Trophoblast cell (in vitro differentiated cells and primary cell): ENCODE measurements at regions not wholly inside any gene's neighbourhood (a gene's known extent, or its start where the extent isn't known, plus 50 kb on each side); places are given as distances from the start of the nearest gene placed in this dataset.
"Not testable (repeated sequence)": the region's sequence is repeated elsewhere in the genome, so short reads cannot be mapped to it uniquely, and the experiment has no call there.

Source experiments
- DNase-seq, 2 donors: peaks; one replicate each; pipeline ENCODE4 v3.0.0-alpha.2; 2016
- H2AFZ ChIP-seq: 2 replicates; pipeline ENCODE4 v1.6.1; 2013; ENCODE audit warnings: low read length, moderate library complexity, mild to moderate bottlenecking; ENCODE audit not compliant: insufficient read depth, poor library complexity
- H2AK5ac ChIP-seq: 2 replicates; pipeline ENCODE4 v1.6.1; 2013; ENCODE audit warnings: mild to moderate bottlenecking, low read length
- H2BK120ac ChIP-seq: 2 replicates; pipeline ENCODE4 v1.6.1; 2013; ENCODE audit warnings: low read length, mild to moderate bottlenecking, moderate library complexity; ENCODE audit not compliant: insufficient read depth, poor library complexity
- H2BK12ac ChIP-seq: 2 replicates; pipeline ENCODE4 v1.6.1; 2013; ENCODE audit warnings: mild to moderate bottlenecking, low read length, moderate library complexity
- H2BK5ac ChIP-seq: 2 replicates; pipeline ENCODE4 v1.6.1; 2013; ENCODE audit warnings: low read length, low read depth, moderate library complexity, mild to moderate bottlenecking; ENCODE audit not compliant: poor library complexity
- H3K14ac ChIP-seq: 2 replicates; pipeline ENCODE4 v1.6.1; 2013; ENCODE audit warnings: mild to moderate bottlenecking, low read length
- H3K18ac ChIP-seq: 2 replicates; pipeline ENCODE4 v1.6.1; 2013; ENCODE audit warnings: mild to moderate bottlenecking, low read length
- H3K23ac ChIP-seq: 2 replicates; pipeline ENCODE4 v1.6.1; 2013; ENCODE audit warnings: low read length
- H3K27ac ChIP-seq: 2 replicates; pipeline ENCODE4 v1.5.1; 2013; ENCODE audit warnings: low read depth, mild to moderate bottlenecking, inconsistent platforms, low read length, moderate library complexity
- H3K27me3 ChIP-seq: 2 replicates; pipeline ENCODE4 v1.6.1; 2013; ENCODE audit warnings: inconsistent platforms, mild to moderate bottlenecking, low read length, moderate library complexity; ENCODE audit not compliant: insufficient read depth
- H3K36me3 ChIP-seq, 2 experiments: 1 replicate in 1 of 2; 2 replicates in 1 of 2; pipeline ENCODE4 v1.6.1; 2013; ENCODE audit warnings: low read length in 2 of 2, mild to moderate bottlenecking in 2 of 2, moderate library complexity in 1 of 2; ENCODE audit not compliant: insufficient read depth in 2 of 2, control insufficient read depth in 1 of 2
- H3K4ac ChIP-seq: 2 replicates; pipeline ENCODE4 v1.6.1; 2013; ENCODE audit warnings: low read depth, mild to moderate bottlenecking, low read length, moderate library complexity
- H3K4me1 ChIP-seq, 2 experiments: 1 replicate in 1 of 2; 2 replicates in 1 of 2; pipeline ENCODE4 v1.6.1; 2013; ENCODE audit warnings: low read length in 2 of 2, mild to moderate bottlenecking in 2 of 2, moderate library complexity in 1 of 2; ENCODE audit not compliant: insufficient read depth in 2 of 2, control insufficient read depth in 1 of 2
- H3K4me2 ChIP-seq: 2 replicates; pipeline ENCODE4 v1.6.1; 2013; ENCODE audit warnings: inconsistent platforms, mild to moderate bottlenecking, low read length, moderate library complexity
- H3K4me3 ChIP-seq: 2 replicates; pipeline ENCODE4 v1.5.1; 2013; ENCODE audit warnings: mild to moderate bottlenecking, low read depth, low read length, inconsistent platforms
- H3K79me1 ChIP-seq: one replicate; pipeline ENCODE4 v1.6.1; 2013; ENCODE audit warnings: low read length
- H3K79me2 ChIP-seq: 2 replicates; pipeline ENCODE4 v1.6.1; 2013; ENCODE audit warnings: low read length, mild to moderate bottlenecking; ENCODE audit not compliant: control insufficient read depth, insufficient read depth, poor library complexity
- H3K9ac ChIP-seq: 2 replicates; pipeline ENCODE4 v1.6.1; 2013; ENCODE audit warnings: mild to moderate bottlenecking, low read length
- H3K9me3 ChIP-seq: 2 replicates; pipeline ENCODE4 v1.6.1; 2013; ENCODE audit warnings: low read depth, mild to moderate bottlenecking, control low read depth, inconsistent platforms, low read length; ENCODE audit not compliant: insufficient read depth
- H4K12ac ChIP-seq: 2 replicates; pipeline ENCODE4 v1.6.1; 2013; ENCODE audit warnings: low read depth, mild to moderate bottlenecking, low read length, moderate library complexity
- H4K8ac ChIP-seq: 2 replicates; pipeline ENCODE4 v1.6.1; 2013; ENCODE audit warnings: low read depth, mild to moderate bottlenecking, low read length, moderate library complexity
- H4K91ac ChIP-seq: one replicate; pipeline ENCODE4 v1.6.1; 2013; ENCODE audit warnings: low read depth, mild to moderate bottlenecking, low read length, moderate library complexity
- WGBS: extraction: QIAGEN DNeasy Blood & Tissue Kit; methylation state at CpG from one replicate; pipeline ENCODE4 v1.1.7; 2013; ENCODE audit warnings: missing lambda C conversion rate; ENCODE audit not compliant: insufficient read length, insufficient coverage; ENCODE audit errors: extremely low coverage; 5-methylcytosine and 5-hydroxymethylcytosine counted together

DNA sequence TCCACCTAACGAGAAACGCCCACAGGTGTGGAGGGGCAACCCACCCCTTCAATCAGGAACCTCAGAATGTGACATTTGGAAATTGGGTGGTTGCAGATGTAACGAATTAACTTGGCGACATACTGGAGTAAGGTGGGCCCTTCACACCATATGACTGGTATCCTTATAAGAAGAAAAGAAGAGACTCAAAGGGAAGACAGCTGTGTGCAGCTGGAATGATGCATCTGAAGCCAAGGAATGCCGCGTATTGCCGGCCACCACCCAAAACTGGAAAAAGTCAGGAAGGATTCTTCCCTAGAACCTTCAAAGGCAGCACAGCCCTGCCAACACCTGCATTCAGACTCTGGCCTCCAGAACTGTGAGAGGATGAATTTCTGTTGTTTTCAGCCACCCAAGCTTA, 270.0 kb upstream of the FRG2C start:
- H3K18ac ChIP-seq, H2AK5ac ChIP-seq, H3K9me3 ChIP-seq, H3K4me1 ChIP-seq, H4K12ac ChIP-seq, H3K23ac ChIP-seq, H3K27ac ChIP-seq, H4K91ac ChIP-seq, H3K79me1 ChIP-seq, H3K4ac ChIP-seq, H2AFZ ChIP-seq, DNase-seq, H3K27me3 ChIP-seq, H3K9ac ChIP-seq, H3K4me3 ChIP-seq, H4K8ac ChIP-seq, H3K36me3 ChIP-seq, H2BK120ac ChIP-seq, H2BK12ac ChIP-seq, H3K79me2 ChIP-seq, H3K14ac ChIP-seq, H2BK5ac ChIP-seq, H3K4me2 ChIP-seq: not testable (repeated sequence)
- no CpG with 5 or more reads among the region's 7 CpGs for WGBS

DNA sequence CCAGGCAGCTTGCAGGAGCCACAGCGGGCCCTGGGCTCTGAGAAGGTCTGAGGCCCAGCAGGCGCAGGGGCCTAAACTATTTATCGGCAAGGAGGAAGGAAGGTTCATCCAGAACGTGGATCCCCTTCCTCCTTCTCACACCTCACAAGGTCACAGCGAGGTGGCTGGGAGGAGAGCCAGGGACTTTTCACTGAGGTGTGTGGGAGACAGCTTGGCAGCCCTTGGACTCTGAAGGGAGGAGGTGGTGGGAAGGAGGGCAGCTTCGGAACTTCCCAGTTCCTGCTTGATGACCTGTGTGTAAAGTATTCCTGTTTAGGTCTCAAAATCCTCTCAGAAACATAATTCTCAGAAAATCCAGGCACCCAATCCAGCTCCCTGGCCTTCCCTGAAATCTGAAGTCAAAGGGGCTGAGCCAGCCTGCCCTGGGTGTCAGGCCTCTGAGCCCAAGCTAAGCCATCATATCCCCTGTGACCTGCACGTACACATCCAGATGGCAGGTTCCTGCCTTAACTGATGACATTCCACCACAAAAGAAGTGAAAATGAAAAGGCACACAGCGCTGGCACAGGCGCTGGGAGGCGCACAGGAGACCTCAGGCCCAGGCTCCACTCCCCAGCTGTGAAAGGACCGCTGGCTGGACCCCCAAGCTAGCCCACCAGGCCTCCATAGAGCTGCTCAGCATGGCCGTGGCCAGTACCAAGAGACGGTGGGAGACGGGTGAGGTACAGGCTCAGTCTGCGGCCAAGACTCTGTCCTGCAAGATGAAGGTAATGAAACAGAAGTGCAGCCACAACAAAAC, 269.4 kb upstream of the FRG2C start:
- not testable (repeated sequence) for H3K9ac ChIP-seq, H3K14ac ChIP-seq, H3K27me3 ChIP-seq, H2AFZ ChIP-seq, H4K91ac ChIP-seq, H3K4me3 ChIP-seq, H3K36me3 ChIP-seq, H3K23ac ChIP-seq, H3K9me3 ChIP-seq, DNase-seq, H2BK120ac ChIP-seq, H3K79me2 ChIP-seq, H3K18ac ChIP-seq, H4K8ac ChIP-seq, H4K12ac ChIP-seq, H3K27ac ChIP-seq, H2BK5ac ChIP-seq, H2AK5ac ChIP-seq, H3K4ac ChIP-seq, H3K4me1 ChIP-seq, H3K79me1 ChIP-seq, H3K4me2 ChIP-seq
- H2BK12ac ChIP-seq, result peak overlapping the region; percentile 20
- WGBS, result no CpG with 5 or more reads among the region's 15 CpGs

DNA sequence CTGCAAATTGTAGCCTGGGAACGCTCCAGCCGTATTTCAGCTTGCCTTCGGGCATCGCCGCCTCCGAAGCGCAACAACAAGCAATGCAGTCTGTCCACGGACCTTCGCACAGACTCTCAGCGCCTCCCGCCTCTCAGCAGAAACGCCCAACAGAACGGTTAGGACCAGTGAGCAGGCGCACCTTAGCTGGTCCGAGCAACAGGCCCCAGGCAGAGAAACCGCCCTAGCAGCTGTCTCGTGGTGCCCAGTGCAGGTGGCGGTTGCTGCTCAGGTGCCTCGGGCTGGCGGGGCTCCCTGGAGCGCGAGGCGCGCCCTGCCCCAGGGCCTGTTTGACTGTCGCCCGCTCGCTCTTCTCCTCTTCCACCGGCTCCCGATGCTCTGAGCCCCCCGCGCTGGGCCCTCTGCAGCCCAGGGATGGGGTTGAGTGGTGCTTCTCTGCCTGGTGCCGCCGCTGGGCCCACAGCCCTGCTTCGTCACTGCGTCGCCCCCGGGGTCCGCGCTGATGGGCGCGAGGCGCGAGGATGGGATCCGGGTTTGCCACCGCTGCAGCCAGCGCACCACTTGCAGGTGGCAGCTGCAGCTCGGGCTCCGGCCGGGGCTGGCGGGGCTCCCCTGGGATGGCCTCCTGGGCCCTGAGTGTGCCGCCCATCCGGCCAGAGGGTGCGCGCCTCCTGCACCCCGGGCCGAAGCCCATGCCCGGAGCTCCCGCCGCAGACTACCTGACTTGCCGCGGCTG, 268.4 kb upstream of the FRG2C start:
- Histone ChIP-seq H3K79me2 (no peaks in the 10 kb centered on the region), H3K4ac (no peak overlapping the region), H3K36me3 (no peaks in the 10 kb centered on the region), H2BK120ac (no peak overlapping the region), H3K23ac (no peak overlapping the region), H3K4me3 (no peak overlapping the region), H3K27ac (no peak overlapping the region), H3K4me2 (no peak overlapping the region), H3K79me1 (no peaks in the 10 kb centered on the region), H2AK5ac (no peak overlapping the region), H3K9ac (no peak overlapping the region), H2BK5ac (no peak overlapping the region), H4K12ac (no peak overlapping the region), H3K9me3 (no peaks in the 10 kb centered on the region), H3K4me1 (no peaks in the 10 kb centered on the region), H4K91ac (no peak overlapping the region), H3K27me3 (no peaks in the 10 kb centered on the region), H3K18ac (no peak overlapping the region), H4K8ac (no peak overlapping the region), H2BK12ac (no peak overlapping the region), H2AFZ (no peak overlapping the region), H3K14ac (no peak overlapping the region)
- no CpG with 5 or more reads among the region's 61 CpGs for whole genome bisulfite sequencing
- peak; percentile 41 to 55 for DNase-seq

DNA sequence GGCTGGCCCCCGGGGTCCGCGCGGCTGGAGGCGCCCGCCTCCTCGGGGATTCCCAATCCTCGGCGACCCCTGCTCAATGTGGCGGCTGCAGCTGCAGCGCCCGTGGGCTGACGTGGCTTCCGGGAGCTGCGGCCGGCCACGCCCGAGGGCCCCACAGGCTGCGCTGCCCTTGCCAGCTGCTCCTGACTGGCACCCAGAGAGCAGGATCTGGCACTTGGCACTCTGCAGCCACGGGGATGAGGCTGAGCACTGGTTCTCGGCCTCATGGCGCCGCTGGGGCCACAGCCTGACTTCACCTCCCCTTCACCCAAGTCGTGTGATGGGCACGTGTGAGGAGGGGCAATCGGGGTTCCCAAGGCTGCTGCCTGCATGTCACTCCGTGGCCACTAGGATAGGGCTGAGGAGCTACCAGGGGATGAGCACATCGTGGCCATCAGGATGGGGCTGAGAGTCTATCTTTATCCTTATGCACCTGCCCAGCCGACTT, 267.8 kb upstream of the FRG2C start:
- no peak overlapping the region for H3K4ac ChIP-seq
- H4K8ac ChIP-seq, result no peak overlapping the region
- no peak overlapping the region for H3K4me2 ChIP-seq
- DNase-seq, result no peak
- no peaks in the 10 kb centered on the region for H3K9me3 ChIP-seq
- H3K36me3 ChIP-seq, result no peaks in the 10 kb centered on the region
- no CpG with 5 or more reads among the region's 29 CpGs for WGBS
- no peaks in the 10 kb centered on the region for H3K27me3 ChIP-seq
- H2BK5ac ChIP-seq, result no peak overlapping the region
- no peak overlapping the region for H3K14ac ChIP-seq
- H3K4me3 ChIP-seq, result peak overlapping the region; percentile 28
- H3K23ac ChIP-seq, result no peak overlapping the region
- no peak overlapping the region for H4K91ac ChIP-seq
- no peak overlapping the region for H3K18ac ChIP-seq
- no peak overlapping the region for H2BK120ac ChIP-seq
- H3K79me1 ChIP-seq, result no peaks in the 10 kb centered on the region
- no peaks in the 10 kb centered on the region for H3K4me1 ChIP-seq
- H2AK5ac ChIP-seq, result no peak overlapping the region
- H2AFZ ChIP-seq, result no peak overlapping the region
- no peak overlapping the region for H2BK12ac ChIP-seq
- no peak overlapping the region for H3K27ac ChIP-seq
- no peak overlapping the region for H3K9ac ChIP-seq
- H4K12ac ChIP-seq, result no peak overlapping the region
- no peaks in the 10 kb centered on the region for H3K79me2 ChIP-seq
